NCI-H748 treated with DMSO at 0.1 percent for 48 hours (cell line): ENCODE measurements at regions not wholly inside any gene's neighbourhood (a gene's known extent, or its start where the extent isn't known, plus 50 kb on each side); places are given as distances from the start of the nearest gene placed in this dataset.
A peak's percentile ranks its signal among the peaks of the same experiment; 100 is the strongest.
"Not testable (repeated sequence)": the region's sequence is repeated elsewhere in the genome, so short reads cannot be mapped to it uniquely, and the experiment has no call there.

Experiments
- DNase-seq: peaks from one replicate; lab custom pipeline; 2025; lab: John Stamatoyannopoulos, UW

- no peak for DNase-seq
These were observed 50.3 kb upstream of the CABCOCO1 start for GRCh38 chr10:61612450-61612849.

- peak; percentile 4 for DNase-seq
These were observed 50.7 kb upstream of the CABCOCO1 start for GRCh38 chr10:61612009-61612408.

GRCh38 chr10:61609701-61610100 is 53.0 kb upstream of the CABCOCO1 start:
- DNase-seq: no peak

- DNase-seq: no peak
These were observed 54.3 kb upstream of the CABCOCO1 start for GRCh38 chr10:61608255-61609033.

- no peak for DNase-seq
These were observed 55.5 kb upstream of the CABCOCO1 start for GRCh38 chr10:61606959-61607907.

GRCh38 chr10:61605221-61605620 is 57.5 kb upstream of the CABCOCO1 start:
- no peak for DNase-seq

GRCh38 chr10:61600399-61600798 is 62.3 kb upstream of the CABCOCO1 start:
- DNase-seq: no peak

GRCh38 chr10:61594430-61594829 is 68.3 kb upstream of the CABCOCO1 start:
- no peak for DNase-seq

- no peak for DNase-seq
These were observed 70.1 kb upstream of the CABCOCO1 start for GRCh38 chr10:61592581-61592980.

GRCh38 chr10:61589547-61590243 is 73.0 kb upstream of the CABCOCO1 start:
- DNase-seq: no peak

GRCh38 chr10:61588770-61589211 is 73.9 kb upstream of the CABCOCO1 start:
- no peak for DNase-seq

GRCh38 chr10:61586829-61587228 is 75.9 kb upstream of the CABCOCO1 start:
- no peak for DNase-seq

- no peak for DNase-seq
These were observed 82.1 kb upstream of the CABCOCO1 start for GRCh38 chr10:61580608-61581007.

GRCh38 chr10:61570204-61570603 is 92.5 kb upstream of the CABCOCO1 start:
- DNase-seq: not testable (repeated sequence)

- DNase-seq: no peak
These were observed 95.0 kb upstream of the CABCOCO1 start for GRCh38 chr10:61567729-61568128.

- DNase-seq: no peak
These were observed 96.7 kb upstream of the CABCOCO1 start for GRCh38 chr10:61565819-61566560.

GRCh38 chr10:61564444-61564843 is 98.3 kb upstream of the CABCOCO1 start:
- DNase-seq: no peak

- DNase-seq: no peak
These were observed 103.1 kb upstream of the CABCOCO1 start for GRCh38 chr10:61559615-61560014.

GRCh38 chr10:61558188-61558587 is 104.5 kb upstream of the CABCOCO1 start:
- DNase-seq: no peak

GRCh38 chr10:61554925-61555324 is 101.7 kb upstream of the TMEM26 start:
- DNase-seq: no peak

- no peak for DNase-seq
These were observed 96.7 kb upstream of the TMEM26 start for GRCh38 chr10:61549861-61550260.

GRCh38 chr10:61548364-61548763 is 95.2 kb upstream of the TMEM26 start:
- no peak for DNase-seq
